Stimulated activated CD8-positive, alpha-beta memory T cell treated with anti-CD3 and anti-CD28 coated beads, Interleukin-15, amount 100 ng/mL, for 1 hour (primary cell): ENCODE measurements at regions not wholly inside any gene's neighbourhood (a gene's known extent, or its start where the extent isn't known, plus 50 kb on each side); places are given as distances from the start of the nearest gene placed in this dataset.
"Not testable (repeated sequence)": the region's sequence is repeated elsewhere in the genome, so short reads cannot be mapped to it uniquely, and the experiment has no call there.

Experiments used
- DNase-seq: peaks from one replicate; pipeline ENCODE4 v3.0.0-alpha.2; 2020; ENCODE audit warnings: low read depth

- no peak for DNase-seq
Measured at GRCh38 chr20:53891306-53891894, 179.0 kb downstream of the BCAS1 start.

GRCh38 chr20:53890443-53891305 is 179.7 kb downstream of the BCAS1 start:
- no peak for DNase-seq

- DNase-seq = no peak
Measured at GRCh38 chr20:53889411-53890148, 180.8 kb downstream of the BCAS1 start.

- DNase-seq = no peak
Measured at GRCh38 chr20:53888951-53889350, 181.4 kb downstream of the BCAS1 start.

- no peak for DNase-seq
Measured at GRCh38 chr20:53888510-53888909, 181.9 kb downstream of the BCAS1 start.

- no peak for DNase-seq
Measured at GRCh38 chr20:53887973-53888372, 182.4 kb downstream of the BCAS1 start.

GRCh38 chr20:53884859-53885541 is 185.4 kb downstream of the BCAS1 start:
- no peak for DNase-seq

GRCh38 chr20:53883098-53883911 is 187.1 kb downstream of the BCAS1 start:
- no peak for DNase-seq

GRCh38 chr20:53882438-53882986 is 187.9 kb downstream of the BCAS1 start:
- not testable (repeated sequence) for DNase-seq

GRCh38 chr20:53881362-53881761 is 189.0 kb downstream of the BCAS1 start:
- DNase-seq = no peak

- no peak for DNase-seq
Measured at GRCh38 chr20:53880108-53880641, 190.2 kb downstream of the BCAS1 start.

GRCh38 chr20:53879048-53879684 is 191.2 kb downstream of the BCAS1 start:
- DNase-seq = no peak

GRCh38 chr20:53878262-53879047 is 191.9 kb downstream of the BCAS1 start:
- DNase-seq = no peak

GRCh38 chr20:53876956-53877355 is 193.4 kb downstream of the BCAS1 start:
- no peak for DNase-seq

- DNase-seq = no peak
Measured at GRCh38 chr20:53876470-53876869, 193.9 kb downstream of the BCAS1 start.

GRCh38 chr20:53875452-53875851 is 194.9 kb downstream of the BCAS1 start:
- DNase-seq = no peak

- DNase-seq = no peak
Measured at GRCh38 chr20:53874706-53875105, 195.7 kb downstream of the BCAS1 start.

- DNase-seq = no peak
Measured at GRCh38 chr20:53874104-53874503, 196.3 kb downstream of the BCAS1 start.

- no peak for DNase-seq
Measured at GRCh38 chr20:53873230-53873604, 197.2 kb downstream of the BCAS1 start.
